HepG2 (cell line): ENCODE measurements at regions not wholly inside any gene's neighbourhood (a gene's known extent, or its start where the extent isn't known, plus 50 kb on each side); places are given as distances from the start of the nearest gene placed in this dataset.

ENCODE experiments used
- CEBPZ ChIP-seq: IDR thresholded peaks from 2 replicates; pipeline ENCODE4 v1.6.1; 2012; ENCODE audit warnings: low read length, improper control_type of control experiment
- CTCF ChIP-seq: sonication (generic); formaldehyde crosslinking; IDR thresholded peaks from 2 replicates; pipeline ENCODE4 v1.5.0; 2020; ENCODE audit warnings: mild to moderate bottlenecking, missing genetic modification reagents, moderate library complexity
- ELK4 ChIP-seq: sonication (generic); formaldehyde crosslinking; IDR thresholded peaks from 2 replicates; pipeline ENCODE4 v1.9.0; 2021; ENCODE audit warnings: missing genetic modification reagents, borderline replicate concordance
- NFE2L1 ChIP-seq: sonication (generic); formaldehyde crosslinking; IDR thresholded peaks from 2 replicates; pipeline ENCODE4 v1.4.0; 2020; ENCODE audit warnings: missing genetic modification reagents, mild to moderate bottlenecking, borderline replicate concordance
- TCF7L2 ChIP-seq: IDR thresholded peaks from 2 replicates; pipeline ENCODE4 v1.6.1; 2011; ENCODE audit warnings: mild to moderate bottlenecking, low read depth, low read length, moderate library complexity
- ZBTB40 ChIP-seq, 2 experiments: fragments of 450-650 bp in 1 of 2; sonication (generic) in 1 of 2; formaldehyde crosslinking in 1 of 2; IDR thresholded peaks; 2 replicates each; pipeline versions ENCODE4 v1.6.1 to v1.8.0; 2016 to 2022; ENCODE audit warnings: antibody characterized with exemption in 1 of 2, mild to moderate bottlenecking in 1 of 2, missing genetic modification reagents in 1 of 2

GRCh38 chr1:38194472-38194871 is 147.9 kb upstream of the POU3F1 start:
- TF ChIP-seq CEBPZ (no peak), NFE2L1 (CRISPR knock-in tag) (no peak), ZBTB40 (IDR thresholded peaks at IDR 0.05) (no peak), ZBTB40 (CRISPR knock-in tag; IDR thresholded peaks at IDR 0.05) (no peak), CTCF (CRISPR knock-in tag) (no peak), ELK4 (CRISPR knock-in tag) (no peak), TCF7L2 (no peak)
